RWPE2 (cell line): ENCODE measurements at regions not wholly inside any gene's neighbourhood (a gene's known extent, or its start where the extent isn't known, plus 50 kb on each side); places are given as distances from the start of the nearest gene placed in this dataset.
"Not testable (repeated sequence)": the region's sequence is repeated elsewhere in the genome, so short reads cannot be mapped to it uniquely, and the experiment has no call there.

ENCODE experiments used
- ATAC-seq: fragments of 200-7000 bp; cut with Tn5 transposase; 3 replicates; pipeline ENCODE4 v1.9.1; 2021; ENCODE audit warnings: low read depth
- DNase-seq: peaks from one replicate; pipeline ENCODE4 v3.0.0-alpha.2; 2020; ENCODE audit warnings: low spot score
- H3K27ac ChIP-seq: fragments of 450-650 bp; 2 replicates; pipeline ENCODE4 v1.5.1; 2017; ENCODE audit warnings: mild to moderate bottlenecking; ENCODE audit not compliant: poor library complexity, severe bottlenecking
- H3K27me3 ChIP-seq: fragments of 250-450 bp; sonication (Bioruptor Pico); 2 replicates; pipeline ENCODE4 v1.5.1; 2021; ENCODE audit warnings: mild to moderate bottlenecking, moderate library complexity; ENCODE audit not compliant: insufficient read depth, poor library complexity, severe bottlenecking
- H3K36me3 ChIP-seq: fragments of 250-450 bp; sonication (Bioruptor Pico); 2 replicates; pipeline ENCODE4 v1.5.1; 2020; ENCODE audit warnings: low read depth, mild to moderate bottlenecking, moderate library complexity
- H3K4me1 ChIP-seq: fragments of 250-450 bp; sonication (Bioruptor Pico); 2 replicates; pipeline ENCODE4 v1.5.1; 2021; ENCODE audit warnings: mild to moderate bottlenecking, moderate library complexity; ENCODE audit not compliant: insufficient read depth, poor library complexity, severe bottlenecking
- H3K4me3 ChIP-seq: fragments of 250-450 bp; sonication (Bioruptor Pico); 2 replicates; pipeline ENCODE4 v1.5.1; 2021; ENCODE audit warnings: mild to moderate bottlenecking, moderate library complexity; ENCODE audit not compliant: severe bottlenecking
- H3K9me3 ChIP-seq: fragments of 250-450 bp; sonication (Bioruptor Pico); 2 replicates; pipeline ENCODE4 v1.5.1; 2021; ENCODE audit warnings: mild to moderate bottlenecking, moderate library complexity; ENCODE audit not compliant: severe bottlenecking
- CTCF ChIP-seq: fragments of 450-650 bp; IDR thresholded peaks from one replicate; pipeline ENCODE4 v1.5.1; 2017; ENCODE audit warnings: mild to moderate bottlenecking, moderate library complexity; ENCODE audit not compliant: poor library complexity, severe bottlenecking

- ATAC-seq, H3K4me1 ChIP-seq, H3K9me3 ChIP-seq, H3K27me3 ChIP-seq, DNase-seq, H3K4me3 ChIP-seq, H3K27ac ChIP-seq, H3K36me3 ChIP-seq: not testable (repeated sequence)
These were observed 686.4 kb downstream of the CDY1 start for GRCh38 chrY:26308308-26308707.

- H3K27me3 ChIP-seq, H3K4me3 ChIP-seq, H3K27ac ChIP-seq, DNase-seq, H3K9me3 ChIP-seq, H3K36me3 ChIP-seq: not testable (repeated sequence)
- TF ChIP-seq CTCF = peak; percentile 74
- peaks cover 10% of the 10 kb centered on the region for H3K4me1 ChIP-seq
- ATAC-seq = 0 out of 3 replicates have a peak, but pooled peaks have one; percentile 43
These were observed 693.1 kb downstream of the CDY1 start for GRCh38 chrY:26315065-26315464.

- not testable (repeated sequence) for H3K9me3 ChIP-seq, DNase-seq, H3K27me3 ChIP-seq, H3K36me3 ChIP-seq, H3K4me3 ChIP-seq
- ATAC-seq = peak; percentile 91
- peaks cover 22% of the 10 kb centered on the region for H3K4me1 ChIP-seq
- peak overlapping the region; percentile 1 for H3K27ac ChIP-seq
These were observed 697.7 kb downstream of the CDY1 start for GRCh38 chrY:26319488-26320202.

GRCh38 chrY:26322756-26323155, 700.8 kb downstream of the CDY1 start:
- not testable (repeated sequence) for DNase-seq, H3K9me3 ChIP-seq

GRCh38 chrY:26352931-26353330, 731.0 kb downstream of the CDY1 start:
- not testable (repeated sequence) for H3K9me3 ChIP-seq, H3K4me1 ChIP-seq, DNase-seq, H3K36me3 ChIP-seq, H3K4me3 ChIP-seq, H3K27ac ChIP-seq, H3K27me3 ChIP-seq, ATAC-seq

More at GRCh38 chrY:26322756-26323155, 700.8 kb downstream of the CDY1 start:
- not testable (repeated sequence) for H3K27me3 ChIP-seq, H3K4me3 ChIP-seq, H3K36me3 ChIP-seq
- Histone ChIP-seq H3K4me1 (peaks cover 22% of the 10 kb centered on the region), H3K27ac (peak overlapping the region; percentile 28)
- ATAC-seq = peak; percentile 92

GRCh38 chrY:26354191-26354590, 732.3 kb downstream of the CDY1 start:
- Histone ChIP-seq H3K36me3 (no peaks in the 10 kb centered on the region), H3K4me1 (no peaks in the 10 kb centered on the region), H3K9me3 (no peaks in the 10 kb centered on the region), H3K4me3 (no peak overlapping the region), H3K27me3 (no peaks in the 10 kb centered on the region), H3K27ac (no peak overlapping the region)
- no peak for TF ChIP-seq CTCF
- DNase-seq = no peak
- ATAC-seq = no peak

GRCh38 chrY:26359869-26360268, 738.0 kb downstream of the CDY1 start:
- H3K9me3 ChIP-seq, H3K27me3 ChIP-seq, ATAC-seq, H3K4me1 ChIP-seq, H3K4me3 ChIP-seq, H3K27ac ChIP-seq, DNase-seq, H3K36me3 ChIP-seq: not testable (repeated sequence)

GRCh38 chrY:26360472-26360871, 738.6 kb downstream of the CDY1 start:
- DNase-seq, H3K27ac ChIP-seq, ATAC-seq, H3K27me3 ChIP-seq, H3K4me3 ChIP-seq, H3K36me3 ChIP-seq, H3K4me1 ChIP-seq, H3K9me3 ChIP-seq: not testable (repeated sequence)

GRCh38 chrY:26363442-26363841, 741.5 kb downstream of the CDY1 start:
- H3K27ac ChIP-seq, ATAC-seq, H3K4me1 ChIP-seq, H3K4me3 ChIP-seq, DNase-seq, H3K36me3 ChIP-seq, H3K27me3 ChIP-seq, H3K9me3 ChIP-seq: not testable (repeated sequence)

GRCh38 chrY:26366091-26366490, 744.2 kb downstream of the CDY1 start:
- not testable (repeated sequence) for H3K4me3 ChIP-seq, DNase-seq, H3K27ac ChIP-seq, H3K36me3 ChIP-seq, H3K4me1 ChIP-seq, H3K9me3 ChIP-seq, H3K27me3 ChIP-seq, ATAC-seq
